ENCODE measurements at regions not wholly inside any gene's neighbourhood (a gene's known extent, or its start where the extent isn't known, plus 50 kb on each side); places are given as distances from the start of the nearest gene placed in this dataset.
"Not testable (repeated sequence)": the region's sequence is repeated elsewhere in the genome, so short reads cannot be mapped to it uniquely, and the experiment has no call there.

DNA sequence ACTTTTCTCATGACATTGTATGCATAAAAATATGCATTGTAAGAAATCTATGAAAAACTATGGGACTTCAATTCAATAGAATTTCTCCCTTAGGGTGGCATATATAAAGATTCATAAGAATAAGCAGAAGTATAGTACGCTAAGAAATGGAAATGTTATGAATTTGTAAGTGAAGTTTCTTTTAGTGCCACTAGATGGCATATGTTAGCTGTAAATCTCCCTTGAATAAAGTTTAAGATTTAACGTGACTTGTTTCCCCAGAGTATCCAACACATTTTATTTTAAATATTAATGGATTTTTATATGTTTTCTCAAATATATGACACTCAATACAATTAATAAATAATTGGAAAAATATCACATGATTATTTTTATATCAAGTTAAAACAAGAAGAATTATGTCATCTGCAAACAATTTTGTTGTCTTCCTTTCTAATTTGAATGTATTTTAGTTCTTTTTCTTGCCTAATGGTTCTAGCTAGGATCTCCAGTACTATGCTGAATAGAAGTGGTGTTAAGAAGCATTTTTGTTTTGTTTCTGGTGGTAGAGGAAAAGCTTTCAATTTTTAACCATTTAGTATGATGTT lies 287.2 kb downstream of the HGF start:
- ChIA-PET CTCF (interaction anchor here (0.6 to 4.2 kb wide), 7 partner anchors 13 to 524 kb away, joined by 3 to 29 read pairs (median 4); partner anchors contain the start of gene HGF), POLR2A (interaction anchor here (0.6 kb wide), 1 partner anchor 632 kb away, joined by 6 read pairs; no protein-coding TSS in a partner anchor)
- no peak overlapping the region for H3K4me3 Mint-ChIP-seq
- TF ChIP-seq HMGA2 (CRISPR knock-in tag; IDR thresholded peaks at IDR 0.05) (0 out of 2 replicates have a peak, but pooled peaks have one; percentile 20), ZNF138 (CRISPR knock-in tag; conservative IDR thresholded peaks at IDR 0.05) (no peak)
- TF ChIP-seq, protein P1, sequence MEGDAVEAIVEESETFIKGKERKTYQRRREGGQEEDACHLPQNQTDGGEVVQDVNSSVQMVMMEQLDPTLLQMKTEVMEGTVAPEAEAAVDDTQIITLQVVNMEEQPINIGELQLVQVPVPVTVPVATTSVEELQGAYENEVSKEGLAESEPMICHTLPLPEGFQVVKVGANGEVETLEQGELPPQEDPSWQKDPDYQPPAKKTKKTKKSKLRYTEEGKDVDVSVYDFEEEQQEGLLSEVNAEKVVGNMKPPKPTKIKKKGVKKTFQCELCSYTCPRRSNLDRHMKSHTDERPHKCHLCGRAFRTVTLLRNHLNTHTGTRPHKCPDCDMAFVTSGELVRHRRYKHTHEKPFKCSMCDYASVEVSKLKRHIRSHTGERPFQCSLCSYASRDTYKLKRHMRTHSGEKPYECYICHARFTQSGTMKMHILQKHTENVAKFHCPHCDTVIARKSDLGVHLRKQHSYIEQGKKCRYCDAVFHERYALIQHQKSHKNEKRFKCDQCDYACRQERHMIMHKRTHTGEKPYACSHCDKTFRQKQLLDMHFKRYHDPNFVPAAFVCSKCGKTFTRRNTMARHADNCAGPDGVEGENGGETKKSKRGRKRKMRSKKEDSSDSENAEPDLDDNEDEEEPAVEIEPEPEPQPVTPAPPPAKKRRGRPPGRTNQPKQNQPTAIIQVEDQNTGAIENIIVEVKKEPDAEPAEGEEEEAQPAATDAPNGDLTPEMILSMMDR (IDR thresholded peaks at IDR 0.05) = peak; percentile 54
- H3K36me3 Mint-ChIP-seq = peaks cover 4% of the 10 kb centered on the region; the same call in 1 of the 2 replicates
- DNase-seq (ENCODE audit: low spot score) (no peak), ATAC-seq (no peak)
- no peaks in the 10 kb centered on the region for H3K27me3 Mint-ChIP-seq (ENCODE audit: low read depth)
- H3K27ac Mint-ChIP-seq = no peak overlapping the region
- H3K9me3 Mint-ChIP-seq = peaks cover 21% of the 10 kb centered on the region
- H3K4me1 Mint-ChIP-seq = peaks cover 7% of the 10 kb centered on the region; the same call in 1 of the 2 replicates

DNA sequence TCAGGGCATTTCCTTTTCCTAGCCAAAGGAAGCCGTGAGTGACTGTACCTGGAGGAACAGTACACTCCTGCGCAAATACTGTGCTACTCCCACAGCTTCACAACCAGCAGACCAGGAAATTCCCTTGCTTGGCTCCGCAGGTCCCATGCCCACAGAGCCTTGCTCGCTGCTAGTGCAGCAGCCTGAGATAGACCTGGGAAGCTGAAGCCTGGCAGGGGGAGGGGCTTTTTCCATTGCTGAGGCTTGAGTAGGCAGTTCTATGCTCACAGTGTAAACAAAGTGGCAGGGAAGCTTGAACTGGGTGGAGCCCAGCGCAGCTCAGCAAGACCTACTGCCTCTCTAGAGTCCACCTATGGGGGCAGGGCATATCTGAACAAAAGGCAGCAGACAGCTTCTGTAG lies 291.2 kb downstream of the HGF start:
- no peak for ATAC-seq

DNA sequence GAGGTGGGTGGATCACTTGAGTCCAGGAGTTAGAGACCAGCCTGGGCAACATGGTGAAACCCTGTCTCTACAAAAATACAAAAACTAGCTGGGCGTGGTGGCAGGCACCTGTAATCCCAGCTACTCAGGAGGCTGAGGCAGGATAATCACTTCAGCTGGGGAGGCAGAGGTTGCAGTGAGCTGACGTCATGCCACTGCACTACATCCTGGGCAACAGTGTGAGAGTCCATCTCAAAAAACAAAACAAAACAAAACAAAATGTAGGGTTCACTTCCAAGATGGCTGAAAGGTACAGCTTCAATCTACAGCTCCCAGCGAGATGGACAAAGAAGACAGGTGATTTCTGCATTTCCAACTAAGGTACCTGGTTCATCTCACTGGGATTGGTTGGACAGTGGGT lies 291.6 kb downstream of the HGF start:
- ATAC-seq; H3K4me1 Mint-ChIP-seq; POLR2A ChIA-PET; DNase-seq (ENCODE audit: low spot score); H3K27ac Mint-ChIP-seq; H3K4me3 Mint-ChIP-seq; H3K27me3 Mint-ChIP-seq (ENCODE audit: low read depth); H3K36me3 Mint-ChIP-seq; CTCF ChIA-PET: not testable (repeated sequence)
- peaks cover 15% of the 10 kb centered on the region for H3K9me3 Mint-ChIP-seq

More for the DNA sequence above, 291.2 kb downstream of the HGF start:
- Mint-ChIP-seq H3K4me3 (no peak overlapping the region), H3K4me1 (0 out of 2 replicates have a peak, but pooled peaks cover 4% of the 10 kb centered on the region), H3K36me3 (peaks cover 4% of the 10 kb centered on the region; the same call in 1 of the 2 replicates), H3K27me3 (ENCODE audit: low read depth) (no peaks in the 10 kb centered on the region), H3K27ac (no peak overlapping the region), H3K9me3 (peaks cover 15% of the 10 kb centered on the region)
- no peak for DNase-seq (ENCODE audit: low spot score)
- POLR2A ChIA-PET = no interaction called here
- CTCF ChIA-PET = interaction anchor here (1.6 kb wide), 1 partner anchor 8 kb away, joined by 7 read pairs; no protein-coding TSS in a partner anchor
- TF ChIP-seq, protein P2, sequence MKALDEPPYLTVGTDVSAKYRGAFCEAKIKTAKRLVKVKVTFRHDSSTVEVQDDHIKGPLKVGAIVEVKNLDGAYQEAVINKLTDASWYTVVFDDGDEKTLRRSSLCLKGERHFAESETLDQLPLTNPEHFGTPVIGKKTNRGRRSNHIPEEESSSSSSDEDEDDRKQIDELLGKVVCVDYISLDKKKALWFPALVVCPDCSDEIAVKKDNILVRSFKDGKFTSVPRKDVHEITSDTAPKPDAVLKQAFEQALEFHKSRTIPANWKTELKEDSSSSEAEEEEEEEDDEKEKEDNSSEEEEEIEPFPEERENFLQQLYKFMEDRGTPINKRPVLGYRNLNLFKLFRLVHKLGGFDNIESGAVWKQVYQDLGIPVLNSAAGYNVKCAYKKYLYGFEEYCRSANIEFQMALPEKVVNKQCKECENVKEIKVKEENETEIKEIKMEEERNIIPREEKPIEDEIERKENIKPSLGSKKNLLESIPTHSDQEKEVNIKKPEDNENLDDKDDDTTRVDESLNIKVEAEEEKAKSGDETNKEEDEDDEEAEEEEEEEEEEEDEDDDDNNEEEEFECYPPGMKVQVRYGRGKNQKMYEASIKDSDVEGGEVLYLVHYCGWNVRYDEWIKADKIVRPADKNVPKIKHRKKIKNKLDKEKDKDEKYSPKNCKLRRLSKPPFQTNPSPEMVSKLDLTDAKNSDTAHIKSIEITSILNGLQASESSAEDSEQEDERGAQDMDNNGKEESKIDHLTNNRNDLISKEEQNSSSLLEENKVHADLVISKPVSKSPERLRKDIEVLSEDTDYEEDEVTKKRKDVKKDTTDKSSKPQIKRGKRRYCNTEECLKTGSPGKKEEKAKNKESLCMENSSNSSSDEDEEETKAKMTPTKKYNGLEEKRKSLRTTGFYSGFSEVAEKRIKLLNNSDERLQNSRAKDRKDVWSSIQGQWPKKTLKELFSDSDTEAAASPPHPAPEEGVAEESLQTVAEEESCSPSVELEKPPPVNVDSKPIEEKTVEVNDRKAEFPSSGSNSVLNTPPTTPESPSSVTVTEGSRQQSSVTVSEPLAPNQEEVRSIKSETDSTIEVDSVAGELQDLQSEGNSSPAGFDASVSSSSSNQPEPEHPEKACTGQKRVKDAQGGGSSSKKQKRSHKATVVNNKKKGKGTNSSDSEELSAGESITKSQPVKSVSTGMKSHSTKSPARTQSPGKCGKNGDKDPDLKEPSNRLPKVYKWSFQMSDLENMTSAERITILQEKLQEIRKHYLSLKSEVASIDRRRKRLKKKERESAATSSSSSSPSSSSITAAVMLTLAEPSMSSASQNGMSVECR (CRISPR knock-in tag; IDR thresholded peaks at IDR 0.05; ENCODE audit: borderline replicate concordance) = no peak
- TF ChIP-seq EMX1 (CRISPR knock-in tag; IDR thresholded peaks at IDR 0.05) (no peak), RELA (CRISPR knock-in tag; IDR thresholded peaks at IDR 0.05; ENCODE audit: borderline replicate concordance) (no peak), TCF7 (CRISPR knock-in tag; IDR thresholded peaks at IDR 0.05; ENCODE audit: low read depth) (no peak), SMAD4 (CRISPR knock-in tag; IDR thresholded peaks at IDR 0.05) (no peak), GTF2I (CRISPR knock-in tag; conservative IDR thresholded peaks at IDR 0.05) (no peak), ZNF671 (CRISPR knock-in tag; IDR thresholded peaks at IDR 0.05) (no peak)
- TF ChIP-seq, protein P3, sequence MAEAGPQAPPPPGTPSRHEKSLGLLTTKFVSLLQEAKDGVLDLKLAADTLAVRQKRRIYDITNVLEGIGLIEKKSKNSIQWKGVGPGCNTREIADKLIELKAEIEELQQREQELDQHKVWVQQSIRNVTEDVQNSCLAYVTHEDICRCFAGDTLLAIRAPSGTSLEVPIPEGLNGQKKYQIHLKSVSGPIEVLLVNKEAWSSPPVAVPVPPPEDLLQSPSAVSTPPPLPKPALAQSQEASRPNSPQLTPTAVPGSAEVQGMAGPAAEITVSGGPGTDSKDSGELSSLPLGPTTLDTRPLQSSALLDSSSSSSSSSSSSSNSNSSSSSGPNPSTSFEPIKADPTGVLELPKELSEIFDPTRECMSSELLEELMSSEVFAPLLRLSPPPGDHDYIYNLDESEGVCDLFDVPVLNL (CRISPR knock-in tag; IDR thresholded peaks at IDR 0.05; ENCODE audit: borderline replicate concordance, low read depth) = no peak
- TF ChIP-seq, protein P4, sequence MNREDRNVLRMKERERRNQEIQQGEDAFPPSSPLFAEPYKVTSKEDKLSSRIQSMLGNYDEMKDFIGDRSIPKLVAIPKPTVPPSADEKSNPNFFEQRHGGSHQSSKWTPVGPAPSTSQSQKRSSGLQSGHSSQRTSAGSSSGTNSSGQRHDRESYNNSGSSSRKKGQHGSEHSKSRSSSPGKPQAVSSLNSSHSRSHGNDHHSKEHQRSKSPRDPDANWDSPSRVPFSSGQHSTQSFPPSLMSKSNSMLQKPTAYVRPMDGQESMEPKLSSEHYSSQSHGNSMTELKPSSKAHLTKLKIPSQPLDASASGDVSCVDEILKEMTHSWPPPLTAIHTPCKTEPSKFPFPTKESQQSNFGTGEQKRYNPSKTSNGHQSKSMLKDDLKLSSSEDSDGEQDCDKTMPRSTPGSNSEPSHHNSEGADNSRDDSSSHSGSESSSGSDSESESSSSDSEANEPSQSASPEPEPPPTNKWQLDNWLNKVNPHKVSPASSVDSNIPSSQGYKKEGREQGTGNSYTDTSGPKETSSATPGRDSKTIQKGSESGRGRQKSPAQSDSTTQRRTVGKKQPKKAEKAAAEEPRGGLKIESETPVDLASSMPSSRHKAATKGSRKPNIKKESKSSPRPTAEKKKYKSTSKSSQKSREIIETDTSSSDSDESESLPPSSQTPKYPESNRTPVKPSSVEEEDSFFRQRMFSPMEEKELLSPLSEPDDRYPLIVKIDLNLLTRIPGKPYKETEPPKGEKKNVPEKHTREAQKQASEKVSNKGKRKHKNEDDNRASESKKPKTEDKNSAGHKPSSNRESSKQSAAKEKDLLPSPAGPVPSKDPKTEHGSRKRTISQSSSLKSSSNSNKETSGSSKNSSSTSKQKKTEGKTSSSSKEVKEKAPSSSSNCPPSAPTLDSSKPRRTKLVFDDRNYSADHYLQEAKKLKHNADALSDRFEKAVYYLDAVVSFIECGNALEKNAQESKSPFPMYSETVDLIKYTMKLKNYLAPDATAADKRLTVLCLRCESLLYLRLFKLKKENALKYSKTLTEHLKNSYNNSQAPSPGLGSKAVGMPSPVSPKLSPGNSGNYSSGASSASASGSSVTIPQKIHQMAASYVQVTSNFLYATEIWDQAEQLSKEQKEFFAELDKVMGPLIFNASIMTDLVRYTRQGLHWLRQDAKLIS (CRISPR knock-in tag; IDR thresholded peaks at IDR 0.05; ENCODE audit: borderline replicate concordance) = no peak
- TF ChIP-seq, protein P5, sequence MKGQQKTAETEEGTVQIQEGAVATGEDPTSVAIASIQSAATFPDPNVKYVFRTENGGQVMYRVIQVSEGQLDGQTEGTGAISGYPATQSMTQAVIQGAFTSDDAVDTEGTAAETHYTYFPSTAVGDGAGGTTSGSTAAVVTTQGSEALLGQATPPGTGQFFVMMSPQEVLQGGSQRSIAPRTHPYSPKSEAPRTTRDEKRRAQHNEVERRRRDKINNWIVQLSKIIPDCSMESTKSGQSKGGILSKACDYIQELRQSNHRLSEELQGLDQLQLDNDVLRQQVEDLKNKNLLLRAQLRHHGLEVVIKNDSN (CRISPR knock-in tag; IDR thresholded peaks at IDR 0.05) = no peak
